ENCODE measurements at regions not wholly inside any gene's neighbourhood (a gene's known extent, or its start where the extent isn't known, plus 50 kb on each side); places are given as distances from the start of the nearest gene placed in this dataset.

GRCh38 chr13:85412448-85412847, 386.8 kb downstream of the SLITRK6 start:
- no peak for TF ChIP-seq EZH2 (IDR thresholded peaks at IDR 0.05; ENCODE audit: insufficient read depth, poor library complexity, severe bottlenecking)
- no peak for TF ChIP-seq EZH2phosphoT487 (IDR thresholded peaks at IDR 0.05; ENCODE audit: insufficient read depth, low read depth)
